CD4-positive, alpha-beta T cell treated with Interleukin-4 for 4 hours (primary cell): ENCODE measurements at regions not wholly inside any gene's neighbourhood (a gene's known extent, or its start where the extent isn't known, plus 50 kb on each side); places are given as distances from the start of the nearest gene placed in this dataset.

Source experiments
- DNase-seq: peaks from one replicate; pipeline ENCODE4 v3.0.0-alpha.2; 2020

- no peak for DNase-seq
These were observed 163.3 kb upstream of the RAD23B start for GRCh38 chr9:107119735-107120134.

GRCh38 chr9:107123389-107123788 is 159.7 kb upstream of the RAD23B start:
- DNase-seq, result no peak

GRCh38 chr9:107127608-107128007 is 155.5 kb upstream of the RAD23B start:
- no peak for DNase-seq

GRCh38 chr9:107131108-107131799 is 151.8 kb upstream of the RAD23B start:
- DNase-seq, result no peak

- no peak for DNase-seq
These were observed 146.8 kb upstream of the RAD23B start for GRCh38 chr9:107136296-107136695.

- peak; percentile 28 for DNase-seq
These were observed 145.4 kb upstream of the RAD23B start for GRCh38 chr9:107137495-107138202.

GRCh38 chr9:107138261-107138992 is 144.7 kb upstream of the RAD23B start:
- no peak for DNase-seq

GRCh38 chr9:107141967-107142366 is 141.1 kb upstream of the RAD23B start:
- no peak for DNase-seq

GRCh38 chr9:107142430-107142829 is 140.6 kb upstream of the RAD23B start:
- no peak for DNase-seq

GRCh38 chr9:107142896-107143603 is 140.0 kb upstream of the RAD23B start:
- no peak for DNase-seq

- no peak for DNase-seq
These were observed 138.6 kb upstream of the RAD23B start for GRCh38 chr9:107144475-107144874.

- no peak for DNase-seq
These were observed 135.9 kb upstream of the RAD23B start for GRCh38 chr9:107147134-107147533.

- DNase-seq, result no peak
These were observed 134.9 kb upstream of the RAD23B start for GRCh38 chr9:107148216-107148615.

- DNase-seq, result no peak
These were observed 133.3 kb upstream of the RAD23B start for GRCh38 chr9:107149756-107150155.

GRCh38 chr9:107153336-107153735 is 129.7 kb upstream of the RAD23B start:
- no peak for DNase-seq

GRCh38 chr9:107154291-107154690 is 128.8 kb upstream of the RAD23B start:
- no peak for DNase-seq

- no peak for DNase-seq
These were observed 128.3 kb upstream of the RAD23B start for GRCh38 chr9:107154766-107155165.

GRCh38 chr9:107155244-107155817 is 127.7 kb upstream of the RAD23B start:
- no peak for DNase-seq

GRCh38 chr9:107158321-107158720 is 124.8 kb upstream of the RAD23B start:
- DNase-seq, result peak; percentile 6

GRCh38 chr9:107161338-107161737 is 121.7 kb upstream of the RAD23B start:
- no peak for DNase-seq

- no peak for DNase-seq
These were observed 119.7 kb upstream of the RAD23B start for GRCh38 chr9:107163370-107163769.

- DNase-seq, result no peak
These were observed 113.3 kb upstream of the RAD23B start for GRCh38 chr9:107169796-107170195.

- no peak for DNase-seq
These were observed 112.3 kb upstream of the RAD23B start for GRCh38 chr9:107170801-107171200.
